NCI-H2081 (cell line): ENCODE measurements at regions not wholly inside any gene's neighbourhood (a gene's known extent, or its start where the extent isn't known, plus 50 kb on each side); places are given as distances from the start of the nearest gene placed in this dataset.
A peak's percentile ranks its signal among the peaks of the same experiment; 100 is the strongest.

Source experiments
- DNase-seq, 2 experiments: peaks; one replicate each; lab custom pipeline; 2025; lab: John Stamatoyannopoulos, UW

GRCh38 chr2:125516496-125517109, 1139.4 kb upstream of the GYPC start:
- peak in 1 of 2 experiments; percentile 21 for DNase-seq

- no peak for DNase-seq
Observed at GRCh38 chr2:125526093-125526492, 1129.9 kb upstream of the GYPC start.

GRCh38 chr2:125535089-125535488, 1120.9 kb upstream of the GYPC start:
- DNase-seq = no peak

GRCh38 chr2:125543968-125544514, 1111.9 kb upstream of the GYPC start:
- no peak for DNase-seq

- no peak for DNase-seq
Observed at GRCh38 chr2:125553768-125554167, 1102.2 kb upstream of the GYPC start.

- no peak for DNase-seq
Observed at GRCh38 chr2:125554956-125555355, 1101.0 kb upstream of the GYPC start.

- no peak for DNase-seq
Observed at GRCh38 chr2:125559186-125559585, 1096.8 kb upstream of the GYPC start.

GRCh38 chr2:125560855-125561254, 1095.1 kb upstream of the GYPC start:
- no peak for DNase-seq

- DNase-seq = no peak
Observed at GRCh38 chr2:125561302-125561701, 1094.7 kb upstream of the GYPC start.

GRCh38 chr2:125562924-125563323, 1093.0 kb upstream of the GYPC start:
- no peak for DNase-seq

- no peak for DNase-seq
Observed at GRCh38 chr2:125564471-125564870, 1091.5 kb upstream of the GYPC start.

- DNase-seq = no peak
Observed at GRCh38 chr2:125566422-125566821, 1089.5 kb upstream of the GYPC start.

- no peak for DNase-seq
Observed at GRCh38 chr2:125567100-125567499, 1088.9 kb upstream of the GYPC start.

- DNase-seq = no peak
Observed at GRCh38 chr2:125572660-125573059, 1083.3 kb upstream of the GYPC start.

GRCh38 chr2:125573432-125573831, 1082.5 kb upstream of the GYPC start:
- no peak for DNase-seq

- DNase-seq = no peak
Observed at GRCh38 chr2:125576558-125576957, 1079.4 kb upstream of the GYPC start.

GRCh38 chr2:125581557-125581956, 1074.4 kb upstream of the GYPC start:
- DNase-seq = no peak

- DNase-seq = no peak
Observed at GRCh38 chr2:125582516-125582915, 1073.4 kb upstream of the GYPC start.

- DNase-seq = no peak
Observed at GRCh38 chr2:125584732-125585131, 1071.2 kb upstream of the GYPC start.

- DNase-seq = no peak
Observed at GRCh38 chr2:125588780-125589179, 1067.2 kb upstream of the GYPC start.

- no peak for DNase-seq
Observed at GRCh38 chr2:125591954-125592353, 1064.0 kb upstream of the GYPC start.

GRCh38 chr2:125593036-125593435, 1062.9 kb upstream of the GYPC start:
- no peak for DNase-seq

- DNase-seq = no peak
Observed at GRCh38 chr2:125596612-125597011, 1059.3 kb upstream of the GYPC start.

GRCh38 chr2:125615438-125615837, 1040.5 kb upstream of the GYPC start:
- DNase-seq = no peak
